PC-3 (cell line): ENCODE measurements at regions not wholly inside any gene's neighbourhood (a gene's known extent, or its start where the extent isn't known, plus 50 kb on each side); places are given as distances from the start of the nearest gene placed in this dataset.

ENCODE experiments used
- ATAC-seq: fragments of 200-7000 bp; cut with Tn5 transposase; 2 replicates; pipeline ENCODE4 v1.9.1; 2020; ENCODE audit warnings: mild to moderate bottlenecking, moderate library complexity
- BruUV-seq: library from RNA; stranded (reverse); fragments of 400-500 nt; replicated peaks from 2 replicates; lab custom pipeline; 2021; lab: Mats Ljungman, UMichigan
- CTCF ChIA-PET: fragments of 300-600 bp; sonication (Branson Sonifier 250); formaldehyde crosslinking; loops from one replicate; lab custom pipeline; 2022; ENCODE audit warnings: antibody characterized with exemption; lab: Charles Lee
- POLR2A ChIA-PET: fragments of 300-600 bp; sonication (Branson Sonifier 250); formaldehyde crosslinking; loops from one replicate; lab custom pipeline; 2022; ENCODE audit warnings: antibody characterized with exemption; ENCODE audit not compliant: unreplicated experiment; lab: Charles Lee
- DNase-seq: peaks from one replicate; pipeline ENCODE4 v3.0.0-alpha.2; 2015
- H2AFZ ChIP-seq: fragments of 300-600 bp; sonication (generic); 2 replicates; pipeline ENCODE4 v1.6.0; 2016; ENCODE audit warnings: antibody characterized with exemption, low read length
- H3F3A ChIP-seq: fragments of 300-600 bp; sonication (generic); one replicate; pipeline ENCODE4 v1.6.0; 2017; ENCODE audit warnings: antibody characterized with exemption, low read length, control low read depth, mild to moderate bottlenecking; ENCODE audit not compliant: unreplicated experiment
- H3K27ac ChIP-seq: fragments of 300-600 bp; sonication (generic); 2 replicates; pipeline ENCODE4 v1.5.1; 2016; ENCODE audit warnings: mild to moderate bottlenecking, low read length
- H3K27me3 ChIP-seq: fragments of 300-600 bp; sonication (generic); 2 replicates; pipeline ENCODE4 v1.6.1; 2016; ENCODE audit warnings: low read length, mixed read lengths
- H3K36me3 ChIP-seq: fragments of 300-600 bp; sonication (generic); 2 replicates; pipeline ENCODE4 v1.6.1; 2016; ENCODE audit warnings: low read depth, mixed run types, low read length, mixed read lengths
- H3K4me1 ChIP-seq: fragments of 300-600 bp; sonication (generic); 2 replicates; pipeline ENCODE4 v1.5.1; 2016; ENCODE audit warnings: low read length; ENCODE audit not compliant: insufficient read depth
- H3K4me2 ChIP-seq: fragments of 300-600 bp; sonication (generic); 2 replicates; pipeline ENCODE4 v1.6.0; 2016; ENCODE audit warnings: low read length
- H3K4me3 ChIP-seq: fragments of 300-600 bp; sonication (generic); 2 replicates; pipeline ENCODE4 v1.5.1; 2016; ENCODE audit warnings: mild to moderate bottlenecking, low read length, mixed read lengths
- H3K79me2 ChIP-seq: fragments of 300-600 bp; sonication (generic); 2 replicates; pipeline ENCODE4 v1.6.1; 2017; ENCODE audit warnings: low read length, mixed read lengths
- H3K9ac ChIP-seq: fragments of 300-600 bp; sonication (generic); 2 replicates; pipeline ENCODE4 v1.6.0; 2016; ENCODE audit warnings: mild to moderate bottlenecking, low read length
- H3K9me2 ChIP-seq: fragments of 300-600 bp; sonication (generic); replicated peaks from 2 replicates; pipeline ENCODE4 v1.6.1; 2016; ENCODE audit warnings: mixed run types, low read length, mixed read lengths
- H3K9me3 ChIP-seq: fragments of 300-600 bp; sonication (generic); 2 replicates; pipeline ENCODE4 v1.6.1; 2016; ENCODE audit warnings: low read length, mixed read lengths
- H4K20me1 ChIP-seq: fragments of 300-600 bp; sonication (generic); 2 replicates; pipeline ENCODE4 v1.6.1; 2016; ENCODE audit warnings: low read length, mixed read lengths
- CTCF ChIP-seq: fragments of 300-600 bp; sonication (generic); conservative IDR thresholded peaks from 2 replicates; pipeline ENCODE4 v1.5.1; 2017; ENCODE audit warnings: antibody characterized with exemption, low read depth, mild to moderate bottlenecking, low read length
- EZH2 ChIP-seq: fragments of 300-600 bp; sonication (generic); IDR thresholded peaks from one replicate; pipeline ENCODE4 v1.6.1; 2017; ENCODE audit warnings: antibody characterized with exemption, mild to moderate bottlenecking, low read length; ENCODE audit not compliant: unreplicated experiment
- EZH2phosphoT487 ChIP-seq: fragments of 300-600 bp; sonication (generic); IDR thresholded peaks from 2 replicates; pipeline ENCODE4 v1.6.1; 2018; ENCODE audit warnings: mild to moderate bottlenecking, antibody characterized with exemption, low read length, borderline replicate concordance
- intact Hi-C: fragments of 100-400 bp; cut with micrococcal nuclease; formaldehyde crosslinking; loops from 2 replicates; pipeline ENCODE4 v1.9.0; 2023

GRCh38 chr1:182270731-182271130 lies 120.9 kb downstream of the GLUL start:
- H3F3A ChIP-seq: no peaks in the 10 kb centered on the region
- H3K27me3 ChIP-seq: no peaks in the 10 kb centered on the region
- no peak for ATAC-seq
- intact Hi-C loops: no loop called here
- no peak overlapping the region for H2AFZ ChIP-seq
- no peaks in the 10 kb centered on the region for H3K9me2 ChIP-seq
- CTCF ChIA-PET: no interaction called here
- H3K27ac ChIP-seq: no peak overlapping the region
- H3K9ac ChIP-seq: no peak overlapping the region
- no peaks in the 10 kb centered on the region for H3K79me2 ChIP-seq
- POLR2A ChIA-PET: no interaction called here
- no peaks in the 10 kb centered on the region for H3K36me3 ChIP-seq
- no peak overlapping the region for H3K4me3 ChIP-seq
- TF ChIP-seq EZH2 (no peak), CTCF (no peak), EZH2phosphoT487 (no peak)
- H4K20me1 ChIP-seq: no peaks in the 10 kb centered on the region
- H3K4me1 ChIP-seq: no peaks in the 10 kb centered on the region
- no TSS peak for BruUV-seq
- H3K9me3 ChIP-seq: no peaks in the 10 kb centered on the region
- H3K4me2 ChIP-seq: no peak overlapping the region
- DNase-seq: no peak

- Histone ChIP-seq H2AFZ (no peak overlapping the region), H3K27me3 (no peaks in the 10 kb centered on the region), H3K9me2 (no peaks in the 10 kb centered on the region), H3K4me2 (no peak overlapping the region), H3K9me3 (no peaks in the 10 kb centered on the region), H3K27ac (no peak overlapping the region), H3K9ac (no peak overlapping the region), H4K20me1 (no peaks in the 10 kb centered on the region), H3K36me3 (no peaks in the 10 kb centered on the region), H3F3A (no peaks in the 10 kb centered on the region), H3K4me1 (peaks cover 2% of the 10 kb centered on the region), H3K4me3 (no peak overlapping the region), H3K79me2 (no peaks in the 10 kb centered on the region)
- ATAC-seq (no peak), DNase-seq (no peak)
- CTCF ChIA-PET: no interaction called here
- TF ChIP-seq CTCF (0 out of 2 replicates have a peak, but pooled peaks have one; percentile 15), EZH2 (no peak)
- POLR2A ChIA-PET: no interaction called here
- intact Hi-C loops: no loop called here
- no TSS peak for BruUV-seq
These were observed 122.5 kb downstream of the GLUL start for GRCh38 chr1:182269097-182269496.

DNA sequence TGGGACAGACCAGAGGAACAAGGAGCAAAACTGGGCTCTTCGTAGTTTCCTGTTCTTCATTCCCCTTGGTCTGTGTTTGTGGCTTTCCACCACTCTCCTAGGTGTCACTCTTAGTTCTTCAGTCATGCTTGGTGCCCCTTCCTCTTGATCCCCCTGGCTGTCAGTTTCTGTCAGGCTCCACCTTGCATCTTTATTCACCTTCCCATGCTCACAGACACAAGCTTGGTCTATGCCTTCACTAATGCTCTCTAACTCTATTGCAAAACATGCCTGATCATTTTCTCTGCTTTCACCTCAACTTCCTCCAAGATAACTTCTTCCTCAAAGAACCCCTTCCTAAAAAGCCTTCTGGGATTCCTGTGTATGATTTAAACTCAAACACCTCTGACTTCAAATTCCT lies 122.9 kb downstream of the GLUL start:
- no TSS peak for BruUV-seq
- no peak overlapping the region for H3K4me3 ChIP-seq
- H3K4me1 ChIP-seq: peaks cover 6% of the 10 kb centered on the region
- no peaks in the 10 kb centered on the region for H3F3A ChIP-seq
- H3K27ac ChIP-seq: no peak overlapping the region
- intact Hi-C loops: no loop called here
- ChIA-PET CTCF (no interaction called here), POLR2A (no interaction called here)
- H3K9ac ChIP-seq: no peak overlapping the region
- no peaks in the 10 kb centered on the region for H3K36me3 ChIP-seq
- no peaks in the 10 kb centered on the region for H3K9me3 ChIP-seq
- H3K79me2 ChIP-seq: no peaks in the 10 kb centered on the region
- H3K4me2 ChIP-seq: no peak overlapping the region
- no peak for DNase-seq
- no peak for TF ChIP-seq EZH2phosphoT487
- TF ChIP-seq CTCF: no peak
- no peak for TF ChIP-seq EZH2
- no peak for ATAC-seq
- no peaks in the 10 kb centered on the region for H4K20me1 ChIP-seq
- no peaks in the 10 kb centered on the region for H3K27me3 ChIP-seq
- no peaks in the 10 kb centered on the region for H3K9me2 ChIP-seq
- no peak overlapping the region for H2AFZ ChIP-seq
